Osteocyte (in vitro differentiated cells): ENCODE measurements at regions not wholly inside any gene's neighbourhood (a gene's known extent, or its start where the extent isn't known, plus 50 kb on each side); places are given as distances from the start of the nearest gene placed in this dataset.

Source experiments
- DNase-seq: peaks from one replicate; pipeline ENCODE4 v3.0.0; 2021; ENCODE audit warnings: mixed read lengths; ENCODE audit not compliant: unreplicated experiment; ENCODE audit errors: extremely low spot score
- H3K27ac Mint-ChIP-seq: one replicate; pipeline ENCODE4 v1.8.0; 2021; ENCODE audit warnings: mild to moderate bottlenecking, mixed read lengths; ENCODE audit not compliant: unreplicated experiment
- H3K27me3 Mint-ChIP-seq: one replicate; pipeline ENCODE4 v1.8.0; 2021; ENCODE audit warnings: mixed read lengths; ENCODE audit not compliant: unreplicated experiment
- H3K36me3 Mint-ChIP-seq: one replicate; pipeline ENCODE4 v1.8.0; 2021; ENCODE audit warnings: mixed read lengths; ENCODE audit not compliant: unreplicated experiment
- H3K4me1 Mint-ChIP-seq: one replicate; pipeline ENCODE4 v1.8.0; 2021; ENCODE audit warnings: mixed read lengths; ENCODE audit not compliant: unreplicated experiment
- H3K4me3 Mint-ChIP-seq: one replicate; pipeline ENCODE4 v1.8.0; 2021; ENCODE audit warnings: mild to moderate bottlenecking, moderate library complexity, mixed read lengths; ENCODE audit not compliant: unreplicated experiment
- H3K9me3 Mint-ChIP-seq: one replicate; pipeline ENCODE4 v1.8.0; 2021; ENCODE audit warnings: mixed read lengths; ENCODE audit not compliant: unreplicated experiment
- TF ChIP-seq, protein P1 (sequence below): fragments of 200-600 bp; sonication (generic); IDR thresholded peaks from 2 replicates; pipeline ENCODE4 v1.5.0; 2021; ENCODE audit warnings: antibody characterized with exemption, mild to moderate bottlenecking, moderate library complexity

DNA sequence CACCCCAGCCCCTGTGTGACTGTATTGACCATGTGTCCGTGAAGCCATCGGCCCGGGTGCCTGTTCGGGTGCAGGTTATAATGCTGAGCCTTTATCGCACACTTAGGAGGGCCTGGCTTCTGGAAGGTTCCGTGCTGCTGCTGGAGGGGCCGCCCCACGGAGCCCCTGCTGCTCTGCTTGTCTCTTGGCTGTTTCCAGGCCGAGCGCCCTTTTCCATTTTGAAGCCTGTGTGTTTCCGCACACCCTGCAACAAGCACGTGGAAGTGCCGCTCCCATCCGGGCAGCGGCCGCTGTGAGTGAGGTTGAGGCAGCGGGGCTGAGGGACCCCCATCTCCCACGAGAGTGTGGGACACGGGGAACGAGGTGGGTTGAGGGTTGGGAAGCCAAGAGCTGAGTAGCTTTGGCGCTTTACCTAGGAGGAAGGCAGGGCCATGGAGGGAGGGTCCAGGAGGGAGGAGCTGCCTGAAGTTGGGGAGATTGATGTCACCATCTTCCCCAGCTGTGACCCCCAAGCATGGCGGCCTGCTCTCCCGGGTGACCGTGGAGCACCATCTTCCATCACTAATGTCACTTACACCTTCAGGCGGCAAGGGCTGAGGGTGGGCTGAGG, 200.1 kb upstream of the GSE1 start:
- no peaks in the 10 kb centered on the region for H3K9me3 Mint-ChIP-seq
- no peak overlapping the region for H3K27ac Mint-ChIP-seq
- no peaks in the 10 kb centered on the region for H3K36me3 Mint-ChIP-seq
- TF ChIP-seq, protein P1, sequence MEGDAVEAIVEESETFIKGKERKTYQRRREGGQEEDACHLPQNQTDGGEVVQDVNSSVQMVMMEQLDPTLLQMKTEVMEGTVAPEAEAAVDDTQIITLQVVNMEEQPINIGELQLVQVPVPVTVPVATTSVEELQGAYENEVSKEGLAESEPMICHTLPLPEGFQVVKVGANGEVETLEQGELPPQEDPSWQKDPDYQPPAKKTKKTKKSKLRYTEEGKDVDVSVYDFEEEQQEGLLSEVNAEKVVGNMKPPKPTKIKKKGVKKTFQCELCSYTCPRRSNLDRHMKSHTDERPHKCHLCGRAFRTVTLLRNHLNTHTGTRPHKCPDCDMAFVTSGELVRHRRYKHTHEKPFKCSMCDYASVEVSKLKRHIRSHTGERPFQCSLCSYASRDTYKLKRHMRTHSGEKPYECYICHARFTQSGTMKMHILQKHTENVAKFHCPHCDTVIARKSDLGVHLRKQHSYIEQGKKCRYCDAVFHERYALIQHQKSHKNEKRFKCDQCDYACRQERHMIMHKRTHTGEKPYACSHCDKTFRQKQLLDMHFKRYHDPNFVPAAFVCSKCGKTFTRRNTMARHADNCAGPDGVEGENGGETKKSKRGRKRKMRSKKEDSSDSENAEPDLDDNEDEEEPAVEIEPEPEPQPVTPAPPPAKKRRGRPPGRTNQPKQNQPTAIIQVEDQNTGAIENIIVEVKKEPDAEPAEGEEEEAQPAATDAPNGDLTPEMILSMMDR = no peak
- no peaks in the 10 kb centered on the region for H3K4me1 Mint-ChIP-seq
- no peaks in the 10 kb centered on the region for H3K27me3 Mint-ChIP-seq
- H3K4me3 Mint-ChIP-seq = no peak overlapping the region
- DNase-seq = no peak

DNA sequence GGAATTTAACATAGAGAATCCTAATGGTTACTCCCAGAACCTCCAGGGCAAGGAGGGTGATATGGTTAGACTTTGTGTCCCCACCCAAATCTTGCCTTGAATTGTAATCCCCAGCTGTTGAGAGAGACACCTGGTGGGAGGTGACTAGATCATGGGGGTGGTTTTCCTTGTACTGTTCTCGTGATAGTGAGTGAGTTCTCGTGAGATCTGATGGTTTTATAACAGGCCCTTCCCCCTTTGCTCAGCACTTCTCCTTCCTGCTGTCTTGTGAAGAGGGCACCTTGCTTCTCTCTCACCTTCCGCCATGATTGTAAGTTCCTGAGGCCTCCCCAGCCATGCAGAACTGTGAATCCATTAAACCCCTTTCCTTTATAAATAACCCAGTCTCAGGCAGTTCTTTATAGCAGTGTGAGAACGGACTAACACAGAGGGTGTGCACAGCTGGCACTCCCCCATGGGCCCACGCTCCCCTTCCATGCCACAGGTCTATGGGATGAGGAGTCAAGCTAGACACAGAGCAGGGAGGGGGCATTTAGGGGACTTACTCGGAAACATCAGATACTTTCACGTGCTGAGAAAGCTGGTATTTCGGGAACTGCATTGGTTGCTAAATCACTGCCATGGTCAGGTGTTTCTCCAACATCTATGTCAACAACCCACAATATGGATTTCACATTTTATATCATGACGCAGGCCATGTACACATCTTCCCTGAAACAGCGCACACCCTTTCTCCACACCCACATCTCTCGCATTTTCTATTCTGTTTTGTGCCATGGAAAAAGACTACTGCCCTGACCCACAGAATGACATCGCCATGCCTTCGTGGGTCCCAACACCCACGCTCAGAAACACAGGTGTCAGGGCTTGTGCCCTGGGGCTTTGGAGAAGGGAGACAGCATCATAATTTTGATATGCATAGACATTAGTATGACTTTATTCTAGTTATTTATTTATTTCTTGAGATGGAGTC, 199.1 kb upstream of the GSE1 start:
- Mint-ChIP-seq H3K4me1 (peaks cover 3% of the 10 kb centered on the region), H3K4me3 (no peak overlapping the region), H3K9me3 (no peaks in the 10 kb centered on the region), H3K27ac (no peak overlapping the region), H3K27me3 (no peaks in the 10 kb centered on the region), H3K36me3 (no peaks in the 10 kb centered on the region)
- no peak for DNase-seq
- TF ChIP-seq, protein P1 = no peak

DNA sequence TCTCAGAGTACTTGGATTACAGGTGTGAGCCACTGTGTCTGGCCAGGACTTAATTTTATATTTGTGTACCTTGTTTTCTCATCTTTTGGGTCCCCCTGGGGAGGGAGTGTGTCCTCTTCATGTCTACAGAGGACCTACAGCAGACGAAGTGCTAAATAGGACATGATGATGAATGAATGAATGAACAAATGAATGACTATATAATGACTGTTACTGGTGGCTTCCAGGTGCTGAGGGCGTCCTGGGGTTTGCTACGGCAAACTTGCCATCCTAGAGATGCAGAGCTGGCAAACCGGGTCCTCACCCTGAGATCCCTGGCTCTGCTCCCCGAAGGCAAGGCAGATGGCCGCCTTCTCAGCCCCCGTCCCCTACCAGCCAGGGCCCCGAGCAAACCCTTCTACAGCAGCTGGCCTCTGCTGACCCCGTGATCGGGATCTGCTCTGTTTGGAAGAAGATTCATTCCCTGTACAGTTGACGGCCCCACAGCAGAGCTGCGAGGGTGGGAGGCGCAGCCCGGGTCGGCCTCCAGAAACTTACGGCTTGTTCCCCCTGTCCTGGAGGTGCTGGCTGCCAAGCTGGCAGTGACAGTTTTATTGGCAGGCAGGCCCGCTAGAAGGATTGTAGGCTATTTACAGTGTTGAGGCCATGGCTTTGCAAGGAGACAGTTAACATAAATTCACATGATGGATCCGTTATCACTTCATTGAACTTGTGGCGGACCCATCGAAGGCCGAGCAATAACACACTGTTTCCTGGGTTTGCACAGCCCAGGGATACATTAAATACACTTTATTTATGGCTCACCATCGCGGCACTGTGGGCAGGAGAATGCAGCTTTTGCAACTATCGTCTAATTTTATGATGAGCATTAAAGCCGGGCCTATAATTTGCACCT, 197.7 kb upstream of the GSE1 start:
- no peaks in the 10 kb centered on the region for H3K36me3 Mint-ChIP-seq
- no peaks in the 10 kb centered on the region for H3K9me3 Mint-ChIP-seq
- TF ChIP-seq, protein P1 = no peak
- H3K4me3 Mint-ChIP-seq = no peak overlapping the region
- no peak for DNase-seq
- H3K27ac Mint-ChIP-seq = no peak overlapping the region
- H3K27me3 Mint-ChIP-seq = no peaks in the 10 kb centered on the region
- H3K4me1 Mint-ChIP-seq = peaks cover 3% of the 10 kb centered on the region

DNA sequence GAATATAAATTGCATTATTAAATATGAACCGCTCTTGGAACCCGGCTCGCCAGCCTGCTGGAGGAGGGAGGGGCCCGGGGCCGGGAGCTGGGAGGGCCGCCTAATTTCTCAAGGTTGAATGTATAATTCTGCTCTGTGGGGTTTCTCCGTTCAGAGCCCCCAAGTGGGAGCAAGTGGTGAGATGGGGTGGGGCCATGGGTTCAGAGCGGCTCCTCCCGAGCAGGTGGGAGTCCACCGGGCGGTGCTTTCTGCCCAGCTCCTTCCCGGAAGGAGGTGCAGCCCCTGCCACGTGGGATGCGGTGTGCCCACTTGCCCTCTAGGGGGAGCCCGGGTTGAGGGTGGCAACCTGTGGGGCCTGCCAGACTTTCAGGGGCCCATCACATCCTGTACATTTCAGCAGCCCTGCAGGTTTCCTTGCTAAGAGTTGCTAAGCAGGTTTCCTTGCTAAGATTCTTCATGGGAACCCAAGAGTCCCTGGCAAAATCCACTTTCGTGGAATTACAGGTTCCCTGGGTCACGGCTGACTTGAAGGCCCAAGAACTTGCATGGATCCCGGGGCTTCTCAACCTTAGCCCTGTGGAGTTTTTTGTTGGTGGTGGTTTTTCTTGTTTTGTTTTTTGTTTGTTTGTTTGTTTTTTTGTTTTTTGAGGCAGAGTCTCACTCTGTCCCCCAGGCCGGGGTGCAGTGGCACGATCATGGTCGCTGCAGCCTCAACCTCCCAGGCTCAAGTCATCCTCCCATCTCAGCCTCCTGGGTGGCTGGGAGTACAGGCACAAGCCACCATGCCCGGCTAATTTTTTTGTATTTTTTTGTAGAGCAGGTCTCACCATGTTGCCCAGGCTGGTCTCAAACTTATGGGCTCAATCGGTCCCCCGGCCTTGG, 196.7 kb upstream of the GSE1 start:
- Mint-ChIP-seq H3K36me3 (no peaks in the 10 kb centered on the region), H3K27me3 (no peaks in the 10 kb centered on the region), H3K4me3 (no peak overlapping the region), H3K9me3 (no peaks in the 10 kb centered on the region), H3K27ac (no peak overlapping the region), H3K4me1 (peaks cover 7% of the 10 kb centered on the region)
- TF ChIP-seq, protein P1 = peak; percentile 61
- DNase-seq = no peak
